ENCODE measurements at regions not wholly inside any gene's neighbourhood (a gene's known extent, or its start where the extent isn't known, plus 50 kb on each side); places are given as distances from the start of the nearest gene placed in this dataset.
"Not testable (repeated sequence)": the region's sequence is repeated elsewhere in the genome, so short reads cannot be mapped to it uniquely, and the experiment has no call there.

DNA sequence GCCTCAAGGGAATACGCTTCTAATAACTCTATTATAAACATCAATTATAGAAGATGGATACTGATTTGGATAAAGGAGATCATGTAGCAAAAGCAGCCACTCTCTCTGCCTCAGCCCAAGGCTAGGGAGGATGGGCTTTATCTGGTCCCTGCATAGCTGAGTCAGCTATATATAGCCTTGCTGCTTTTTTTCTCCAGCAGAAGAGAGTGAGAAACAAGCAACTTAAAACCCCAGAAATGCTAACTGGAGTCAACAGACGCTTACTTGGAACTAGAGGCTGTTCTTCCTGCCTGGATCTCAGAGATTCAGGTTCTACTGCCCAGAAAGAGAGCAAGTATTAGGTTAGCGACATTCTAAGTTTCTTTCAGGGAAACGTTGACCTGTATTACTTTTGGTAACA is 426.7 kb upstream of the KLHL29 start:
- TF ChIP-seq, protein P1, sequence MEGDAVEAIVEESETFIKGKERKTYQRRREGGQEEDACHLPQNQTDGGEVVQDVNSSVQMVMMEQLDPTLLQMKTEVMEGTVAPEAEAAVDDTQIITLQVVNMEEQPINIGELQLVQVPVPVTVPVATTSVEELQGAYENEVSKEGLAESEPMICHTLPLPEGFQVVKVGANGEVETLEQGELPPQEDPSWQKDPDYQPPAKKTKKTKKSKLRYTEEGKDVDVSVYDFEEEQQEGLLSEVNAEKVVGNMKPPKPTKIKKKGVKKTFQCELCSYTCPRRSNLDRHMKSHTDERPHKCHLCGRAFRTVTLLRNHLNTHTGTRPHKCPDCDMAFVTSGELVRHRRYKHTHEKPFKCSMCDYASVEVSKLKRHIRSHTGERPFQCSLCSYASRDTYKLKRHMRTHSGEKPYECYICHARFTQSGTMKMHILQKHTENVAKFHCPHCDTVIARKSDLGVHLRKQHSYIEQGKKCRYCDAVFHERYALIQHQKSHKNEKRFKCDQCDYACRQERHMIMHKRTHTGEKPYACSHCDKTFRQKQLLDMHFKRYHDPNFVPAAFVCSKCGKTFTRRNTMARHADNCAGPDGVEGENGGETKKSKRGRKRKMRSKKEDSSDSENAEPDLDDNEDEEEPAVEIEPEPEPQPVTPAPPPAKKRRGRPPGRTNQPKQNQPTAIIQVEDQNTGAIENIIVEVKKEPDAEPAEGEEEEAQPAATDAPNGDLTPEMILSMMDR (IDR thresholded peaks at IDR 0.05; ENCODE audit: low read depth, low read length) = no peak
- H3K4me3 ChIP-seq (replicated peaks in 1 of 2; ENCODE audit: low read depth in 2 of 2, low read length in 2 of 2) = no peak overlapping the region
- no peak for DNase-seq (ENCODE audit: low read depth in 2 of 2)

DNA sequence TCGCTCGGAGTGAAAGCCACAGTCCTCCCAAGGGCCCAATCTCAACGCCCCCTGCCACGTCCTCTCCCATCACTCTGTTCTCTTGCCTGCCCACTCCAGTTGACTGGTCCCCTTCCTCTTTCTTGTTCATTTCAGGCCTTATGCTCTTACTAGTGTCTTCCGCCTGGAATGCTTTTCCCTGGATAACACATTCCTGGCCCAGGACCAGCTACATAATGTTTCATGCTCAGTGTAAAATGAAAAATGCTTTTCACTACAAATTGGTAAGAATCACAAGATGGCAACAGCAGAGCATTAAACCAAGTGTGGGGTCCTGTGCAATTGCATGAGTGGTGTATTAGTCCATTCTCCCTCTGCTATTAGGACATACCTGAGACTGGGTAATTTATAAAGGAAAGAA is 417.2 kb upstream of the KLHL29 start:
- H3K4me3 ChIP-seq (replicated peaks in 1 of 2; ENCODE audit: low read depth in 2 of 2, low read length in 2 of 2) = no peak overlapping the region
- TF ChIP-seq, protein P1 (IDR thresholded peaks at IDR 0.05; ENCODE audit: low read depth, low read length) = no peak
- no peak for DNase-seq (ENCODE audit: low read depth in 2 of 2)

DNA sequence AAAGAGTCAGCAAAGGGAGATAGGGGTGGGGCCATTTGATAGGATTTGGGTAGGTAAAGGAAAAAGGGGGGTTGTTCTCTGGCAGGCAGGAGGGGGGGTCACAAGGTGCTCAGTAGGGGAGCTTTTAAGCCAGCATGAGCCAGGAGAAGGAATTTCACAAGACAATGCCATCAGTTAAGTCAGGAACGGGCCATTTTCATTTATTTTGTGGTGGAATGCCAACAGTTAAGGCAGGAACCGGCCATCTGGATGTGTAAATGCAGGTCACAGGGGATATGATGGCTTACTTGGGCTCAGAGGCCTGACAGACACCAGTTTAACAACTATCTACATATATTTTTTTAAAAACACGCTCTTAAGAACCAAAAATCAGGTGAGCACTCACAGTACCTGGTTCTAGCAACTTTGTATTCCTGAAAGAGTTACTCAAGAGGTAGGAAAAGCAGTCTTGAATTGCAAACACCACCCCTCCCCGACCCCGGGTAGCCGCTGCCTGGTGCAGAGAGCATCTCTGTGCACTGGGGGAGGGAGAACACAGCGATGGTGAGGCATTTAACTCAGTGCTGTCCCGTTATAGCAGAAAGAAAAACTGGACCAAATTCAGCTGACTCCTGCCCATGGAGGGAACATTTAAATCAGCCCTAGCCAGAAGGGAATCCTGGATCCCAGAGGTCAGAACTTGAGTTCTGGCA is 414.5 kb upstream of the KLHL29 start:
- TF ChIP-seq, protein P1 (IDR thresholded peaks at IDR 0.05; ENCODE audit: low read depth, low read length) = no peak
- no peak for DNase-seq (ENCODE audit: low read depth in 2 of 2)
- H3K4me3 ChIP-seq (replicated peaks in 1 of 2; ENCODE audit: low read depth in 2 of 2, low read length in 2 of 2) = no peak overlapping the region

DNA sequence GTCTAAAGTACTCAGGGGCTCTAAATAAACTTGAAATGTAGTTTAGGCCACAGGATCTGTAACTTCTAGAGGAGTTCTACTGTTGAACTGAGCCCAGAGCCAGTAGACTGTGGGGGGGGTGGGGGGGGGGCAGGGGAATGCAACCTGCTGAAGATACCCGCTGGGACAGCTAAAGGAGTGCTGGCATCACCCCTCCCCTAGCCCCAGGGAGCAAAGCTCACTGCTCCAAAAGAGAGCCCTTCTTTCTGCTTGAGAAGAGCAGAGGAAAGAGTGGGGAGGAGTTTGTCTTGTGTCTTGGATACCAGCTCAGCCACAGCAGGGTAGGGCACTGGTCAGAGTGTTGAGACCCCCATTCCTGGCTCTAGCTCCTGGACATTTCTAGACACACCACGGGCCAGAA is 414.0 kb upstream of the KLHL29 start:
- H3K4me3 ChIP-seq (replicated peaks in 1 of 2; ENCODE audit: low read depth in 2 of 2, low read length in 2 of 2) = no peak overlapping the region

DNA sequence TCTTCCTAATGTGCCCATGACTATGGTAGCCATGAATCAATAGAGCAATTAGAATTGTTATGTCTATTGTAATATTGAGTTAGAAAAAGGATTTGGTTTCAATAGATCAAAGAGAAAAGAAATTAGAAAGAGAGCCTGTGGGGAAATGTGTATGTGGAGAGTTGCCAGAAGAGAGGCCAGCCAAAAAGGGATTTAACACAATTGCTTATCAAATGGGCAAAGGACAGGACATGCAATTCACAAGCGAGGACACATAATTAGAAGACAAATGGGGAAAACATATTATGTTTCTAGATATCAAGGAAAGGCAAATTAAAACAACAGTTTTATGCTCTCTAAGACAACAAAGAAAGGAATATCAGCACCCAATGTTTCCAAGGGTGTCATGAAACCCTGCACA is 403.2 kb upstream of the KLHL29 start:
- H3K4me3 ChIP-seq (replicated peaks in 1 of 2; ENCODE audit: low read depth in 2 of 2, low read length in 2 of 2) = no peak overlapping the region
- TF ChIP-seq, protein P1 (IDR thresholded peaks at IDR 0.05; ENCODE audit: low read depth, low read length) = no peak
- DNase-seq (ENCODE audit: low read depth in 2 of 2) = no peak

More for the DNA sequence above, 414.0 kb upstream of the KLHL29 start:
- TF ChIP-seq, protein P1 (IDR thresholded peaks at IDR 0.05; ENCODE audit: low read depth, low read length) = no peak
- DNase-seq (ENCODE audit: low read depth in 2 of 2) = no peak

DNA sequence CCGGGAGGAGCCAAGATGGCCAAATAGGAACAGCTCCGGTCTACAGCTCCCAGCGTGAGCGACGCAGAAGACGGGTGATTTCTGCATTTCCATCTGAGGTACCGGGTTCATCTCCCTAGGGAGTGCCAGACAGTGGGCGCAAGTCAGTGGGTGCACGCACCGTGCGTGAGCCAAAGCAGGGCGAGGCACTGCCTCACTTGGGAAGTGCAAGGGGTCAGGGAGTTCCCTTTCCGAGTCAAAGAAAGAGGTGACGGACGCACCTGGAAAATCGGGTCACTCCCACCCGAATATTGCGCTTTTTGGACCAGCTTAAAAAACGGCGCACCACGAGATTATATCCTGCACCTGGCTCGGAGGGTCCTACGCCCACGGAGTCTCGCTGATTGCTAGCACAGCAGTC is 400.8 kb upstream of the KLHL29 start:
- DNase-seq (ENCODE audit: low read depth in 2 of 2) = not testable (repeated sequence)

DNA sequence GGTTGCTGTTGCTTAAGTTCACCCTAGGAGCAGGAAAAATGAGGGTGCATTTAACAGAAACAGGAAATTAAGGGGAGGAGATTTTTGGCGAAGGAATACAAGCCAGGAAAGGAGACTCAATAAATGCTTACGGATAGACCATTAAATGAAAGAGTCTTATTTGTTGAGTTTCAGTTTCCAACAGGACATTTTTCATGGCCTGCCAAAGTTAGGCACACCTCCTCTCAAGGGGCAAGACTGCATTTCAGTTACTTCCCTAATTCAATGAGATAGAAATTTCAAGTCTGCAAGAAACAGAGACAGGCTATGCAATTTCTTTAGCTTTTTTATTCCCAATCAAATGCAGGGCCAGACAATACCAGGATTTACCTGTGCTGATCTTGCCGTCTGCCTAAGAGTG is 394.7 kb upstream of the KLHL29 start:
- TF ChIP-seq, protein P1 (IDR thresholded peaks at IDR 0.05; ENCODE audit: low read depth, low read length) = no peak
- no peak for DNase-seq (ENCODE audit: low read depth in 2 of 2)
- H3K4me3 ChIP-seq (replicated peaks in 1 of 2; ENCODE audit: low read depth in 2 of 2, low read length in 2 of 2) = no peak overlapping the region

More for the DNA sequence above, 400.8 kb upstream of the KLHL29 start:
- not testable (repeated sequence) for H3K4me3 ChIP-seq (replicated peaks in 1 of 2; ENCODE audit: low read depth in 2 of 2, low read length in 2 of 2)

Measured in cardiac fibroblast (primary cell).